ENCODE measurements at regions not wholly inside any gene's neighbourhood (a gene's known extent, or its start where the extent isn't known, plus 50 kb on each side); places are given as distances from the start of the nearest gene placed in this dataset.

DNA sequence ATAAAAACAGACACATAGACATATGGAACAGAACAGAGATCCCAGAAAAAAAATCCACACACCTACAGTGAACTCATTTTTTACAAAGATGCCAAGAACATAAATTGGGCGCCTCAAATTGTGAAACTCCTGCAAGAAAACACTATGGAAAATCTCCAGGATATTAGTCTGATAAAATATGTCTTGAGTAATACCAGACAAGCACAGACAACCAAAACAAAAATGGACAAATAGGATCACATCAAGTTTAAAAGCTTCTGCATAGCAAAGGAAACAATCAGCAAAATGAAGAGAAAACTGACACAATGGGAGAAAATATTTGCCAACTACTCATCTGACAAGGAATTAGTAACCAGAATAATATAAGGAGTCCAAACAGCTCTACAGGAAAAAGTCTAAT lies 337.3 kb upstream of the DIPK2B start:
- TF ChIP-seq SPEN (CRISPR knock-in tag; IDR thresholded peaks at IDR 0.05; ENCODE audit: low read depth) (no peak), NR3C1 (CRISPR knock-in tag; IDR thresholded peaks at IDR 0.05) (no peak), ZNF605 (CRISPR knock-in tag; IDR thresholded peaks at IDR 0.05) (no peak), ZNF510 (CRISPR knock-in tag; IDR thresholded peaks at IDR 0.05; ENCODE audit: low read depth) (no peak), ZNF121 (CRISPR knock-in tag; IDR thresholded peaks at IDR 0.05) (no peak), WIZ (CRISPR knock-in tag; IDR thresholded peaks at IDR 0.05) (no peak), ZKSCAN1 (IDR thresholded peaks at IDR 0.05; ENCODE audit: low read length) (no peak), NR2F1 (CRISPR knock-in tag; IDR thresholded peaks at IDR 0.05) (no peak), CTCF (CRISPR knock-in tag; IDR thresholded peaks at IDR 0.05) (no peak), SATB2 (CRISPR knock-in tag; IDR thresholded peaks at IDR 0.05) (no peak), MAX (IDR thresholded peaks at IDR 0.05) (no peak), PLRG1 (conservative IDR thresholded peaks at IDR 0.05) (no peak), ZNF761 (CRISPR knock-in tag; conservative IDR thresholded peaks at IDR 0.05) (no peak), AKNA (CRISPR knock-in tag; IDR thresholded peaks at IDR 0.05; ENCODE audit: borderline replicate concordance) (no peak)
